ENCODE measurements at regions not wholly inside any gene's neighbourhood (a gene's known extent, or its start where the extent isn't known, plus 50 kb on each side); places are given as distances from the start of the nearest gene placed in this dataset.

DNA sequence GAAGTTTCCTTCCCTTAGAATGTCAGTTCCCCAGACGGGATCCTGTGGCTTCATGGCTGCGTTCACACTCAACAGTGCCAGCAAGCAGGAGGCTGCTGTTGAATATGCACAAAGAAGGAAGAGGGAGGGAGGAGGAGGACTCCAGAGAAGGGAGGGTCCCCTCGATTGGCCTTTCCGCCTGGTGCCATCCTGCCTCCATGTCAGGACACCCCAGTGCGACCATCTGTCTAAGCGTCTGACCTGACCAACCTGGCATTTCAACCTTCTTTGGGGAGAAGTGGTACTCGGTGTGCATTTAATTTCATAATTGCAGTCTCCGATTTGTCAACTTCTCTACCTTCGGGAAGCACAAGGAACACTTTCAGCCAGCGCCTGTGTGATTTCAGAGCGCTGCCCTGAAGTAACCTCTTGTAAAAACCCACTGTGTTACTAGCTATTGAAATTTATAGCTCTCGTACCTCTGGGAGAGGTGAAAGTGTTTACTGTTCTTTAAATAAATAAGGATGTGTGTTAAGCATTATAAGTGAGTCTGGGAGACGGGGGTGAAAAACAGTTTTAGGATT is 1491.9 kb downstream of the TBC1D22A start:
- TF ChIP-seq POLR2A (IDR thresholded peaks at IDR 0.05) (no peak), POLR2AphosphoS5 (IDR thresholded peaks at IDR 0.05) (no peak)
- TF ChIP-seq, protein P1, sequence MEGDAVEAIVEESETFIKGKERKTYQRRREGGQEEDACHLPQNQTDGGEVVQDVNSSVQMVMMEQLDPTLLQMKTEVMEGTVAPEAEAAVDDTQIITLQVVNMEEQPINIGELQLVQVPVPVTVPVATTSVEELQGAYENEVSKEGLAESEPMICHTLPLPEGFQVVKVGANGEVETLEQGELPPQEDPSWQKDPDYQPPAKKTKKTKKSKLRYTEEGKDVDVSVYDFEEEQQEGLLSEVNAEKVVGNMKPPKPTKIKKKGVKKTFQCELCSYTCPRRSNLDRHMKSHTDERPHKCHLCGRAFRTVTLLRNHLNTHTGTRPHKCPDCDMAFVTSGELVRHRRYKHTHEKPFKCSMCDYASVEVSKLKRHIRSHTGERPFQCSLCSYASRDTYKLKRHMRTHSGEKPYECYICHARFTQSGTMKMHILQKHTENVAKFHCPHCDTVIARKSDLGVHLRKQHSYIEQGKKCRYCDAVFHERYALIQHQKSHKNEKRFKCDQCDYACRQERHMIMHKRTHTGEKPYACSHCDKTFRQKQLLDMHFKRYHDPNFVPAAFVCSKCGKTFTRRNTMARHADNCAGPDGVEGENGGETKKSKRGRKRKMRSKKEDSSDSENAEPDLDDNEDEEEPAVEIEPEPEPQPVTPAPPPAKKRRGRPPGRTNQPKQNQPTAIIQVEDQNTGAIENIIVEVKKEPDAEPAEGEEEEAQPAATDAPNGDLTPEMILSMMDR (IDR thresholded peaks at IDR 0.05 in 8 of 11, conservative IDR thresholded peaks at IDR 0.05 in 3 of 11), result no peak

Measured in spleen (tissue), 7 donors.